ENCODE measurements at regions not wholly inside any gene's neighbourhood (a gene's known extent, or its start where the extent isn't known, plus 50 kb on each side); places are given as distances from the start of the nearest gene placed in this dataset.
"Not testable (repeated sequence)": the region's sequence is repeated elsewhere in the genome, so short reads cannot be mapped to it uniquely, and the experiment has no call there.

DNA sequence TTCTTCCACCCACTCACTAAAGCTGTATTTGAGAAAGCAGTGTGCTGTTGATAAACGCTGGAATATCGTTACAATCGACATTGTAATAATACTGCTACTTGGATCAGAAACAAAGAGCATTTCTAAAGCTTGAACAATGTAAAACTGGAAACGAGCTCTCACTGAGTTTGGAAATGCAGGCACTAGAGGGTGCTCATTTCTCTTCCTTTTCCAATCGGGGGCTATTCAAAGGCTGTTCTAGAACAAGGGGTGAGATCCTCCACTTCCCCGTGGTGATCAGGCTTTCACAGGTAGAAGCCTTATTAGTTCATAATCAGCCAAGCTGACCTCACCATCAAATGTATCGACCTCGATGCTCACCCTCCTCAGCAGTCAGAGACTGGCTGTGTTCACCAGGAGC, 245.3 kb upstream of the PRSS1 start:
- H4K5ac ChIP-seq (ENCODE audit: low read depth, low read length); H2AFZ ChIP-seq (replicated peaks; ENCODE audit: low read length, poor library complexity); H4K8ac ChIP-seq (ENCODE audit: low read depth in 2 of 2, low read length in 2 of 2); H2BK20ac ChIP-seq (ENCODE audit: low read depth, low read length); H2BK5ac ChIP-seq (ENCODE audit: low read depth, low read length, poor library complexity, severe bottlenecking); H3K9me1 ChIP-seq (ENCODE audit: insufficient read depth, low read length); H2AK9ac ChIP-seq (replicated peaks; ENCODE audit: low read depth, low read length, poor library complexity); H3K14ac ChIP-seq (replicated peaks; ENCODE audit: low read depth, low read length); in situ Hi-C loops (cut with MboI; ENCODE audit: low sequenced_read_pairs); H3K36me3 ChIP-seq (ENCODE audit: control insufficient read depth, insufficient read depth, low read length); H4K91ac ChIP-seq (ENCODE audit: insufficient read depth, low read depth, low read length); H2AK5ac ChIP-seq (ENCODE audit: low read depth, low read length); H3K4me1 ChIP-seq (ENCODE audit: control insufficient read depth, insufficient read depth, low read length); H4K20me1 ChIP-seq (ENCODE audit: insufficient read depth, low read length); H3K23ac ChIP-seq (ENCODE audit: low read depth, low read length); H3K9me3 ChIP-seq (ENCODE audit: control insufficient read depth, insufficient read depth, low read length); H3K79me1 ChIP-seq (ENCODE audit: low read depth in 1 of 2, low read length in 2 of 2); H3K4ac ChIP-seq (ENCODE audit: low read depth, low read length); BruUV-seq (replicated peaks); H3K9ac ChIP-seq (ENCODE audit: low read depth, low read length); H2BK15ac ChIP-seq (ENCODE audit: low read depth, low read length); CTCF ChIA-PET; H3K27ac ChIP-seq (ENCODE audit: insufficient read depth, low read length); H3K4me2 ChIP-seq (ENCODE audit: low read depth, low read length); POLR2A ChIA-PET (ENCODE audit: unreplicated experiment); H3K56ac ChIP-seq (ENCODE audit: extremely low read depth, insufficient read depth, low read length); H3K4me3 ChIP-seq (ENCODE audit: insufficient read depth, low read depth, low read length); DNase-seq; H3K18ac ChIP-seq (ENCODE audit: low read depth, low read length); H2BK120ac ChIP-seq (ENCODE audit: low read depth, low read length): not testable (repeated sequence)
- no CpG with 5 or more reads among the region's 8 CpGs for WGBS, 2 experiments (ENCODE audit: extremely low coverage in 2 of 2, insufficient read length in 1 of 2)
- intact Hi-C loops (cut with micrococcal nuclease) (loop anchor here (2.0 kb wide), 1 partner anchor 19 kb away; no protein-coding TSS in a partner anchor), dilution Hi-C loops (cut with HindIII; ENCODE audit: low sequenced_read_pairs, unreplicated experiment) (loop anchor here (25.0 kb wide), 1 partner anchor 283 kb away; no protein-coding TSS in a partner anchor)
- peaks cover 22% of the 10 kb centered on the region for H3K27me3 ChIP-seq (ENCODE audit: control insufficient read depth, insufficient read depth, low read length)
- ATAC-seq (ENCODE audit: low read depth): peak; percentile 33; the same call in 1 of the 2 replicates
